ENCODE measurements at regions not wholly inside any gene's neighbourhood (a gene's known extent, or its start where the extent isn't known, plus 50 kb on each side); places are given as distances from the start of the nearest gene placed in this dataset.

- peaks cover 3% of the 10 kb centered on the region for H3K36me3 Mint-ChIP-seq (ENCODE audit: low read depth)
- no peak overlapping the region for H3K27ac Mint-ChIP-seq
Observed at GRCh38 chr3:154616298-154616697, 186.3 kb upstream of the GPR149 start.

GRCh38 chr3:154615471-154615870 is 185.5 kb upstream of the GPR149 start:
- Mint-ChIP-seq H3K9me3 (peaks cover 18% of the 10 kb centered on the region), H3K27me3 (ENCODE audit: low read depth) (no peaks in the 10 kb centered on the region), H3K4me1 (no peaks in the 10 kb centered on the region), H3K27ac (no peak overlapping the region), H3K36me3 (ENCODE audit: low read depth) (peaks cover 3% of the 10 kb centered on the region), H3K4me3 (no peak overlapping the region)
- TF ChIP-seq CTCF (IDR thresholded peaks at IDR 0.05; ENCODE audit: unreplicated experiment in 3 of 3), result no peak

More at GRCh38 chr3:154616298-154616697, 186.3 kb upstream of the GPR149 start:
- Mint-ChIP-seq H3K4me3 (no peak overlapping the region), H3K4me1 (no peaks in the 10 kb centered on the region), H3K9me3 (peaks cover 22% of the 10 kb centered on the region), H3K27me3 (ENCODE audit: low read depth) (no peaks in the 10 kb centered on the region)
- no peak for TF ChIP-seq CTCF (IDR thresholded peaks at IDR 0.05; ENCODE audit: unreplicated experiment in 3 of 3)

- Mint-ChIP-seq H3K27ac (no peak overlapping the region), H3K4me1 (no peaks in the 10 kb centered on the region), H3K4me3 (no peak overlapping the region), H3K9me3 (peaks cover 14% of the 10 kb centered on the region), H3K36me3 (ENCODE audit: low read depth) (peaks cover 3% of the 10 kb centered on the region), H3K27me3 (ENCODE audit: low read depth) (no peaks in the 10 kb centered on the region)
- TF ChIP-seq CTCF (IDR thresholded peaks at IDR 0.05; ENCODE audit: unreplicated experiment in 3 of 3), result no peak
Observed at GRCh38 chr3:154614601-154615000, 184.6 kb upstream of the GPR149 start.

- Mint-ChIP-seq H3K4me3 (no peak overlapping the region), H3K27me3 (ENCODE audit: low read depth) (no peaks in the 10 kb centered on the region), H3K27ac (no peak overlapping the region), H3K9me3 (peaks cover 14% of the 10 kb centered on the region), H3K4me1 (no peaks in the 10 kb centered on the region), H3K36me3 (ENCODE audit: low read depth) (peaks cover 3% of the 10 kb centered on the region)
- no peak for TF ChIP-seq CTCF (IDR thresholded peaks at IDR 0.05; ENCODE audit: unreplicated experiment in 3 of 3)
Observed at GRCh38 chr3:154614078-154614477, 184.1 kb upstream of the GPR149 start.

GRCh38 chr3:154602241-154602640 is 172.3 kb upstream of the GPR149 start:
- H3K9me3 Mint-ChIP-seq, result peaks cover 3% of the 10 kb centered on the region
- no peaks in the 10 kb centered on the region for H3K36me3 Mint-ChIP-seq (ENCODE audit: low read depth)
- H3K27me3 Mint-ChIP-seq (ENCODE audit: low read depth), result no peaks in the 10 kb centered on the region
- H3K4me3 Mint-ChIP-seq, result no peak overlapping the region
- no peak for TF ChIP-seq CTCF (IDR thresholded peaks at IDR 0.05; ENCODE audit: unreplicated experiment in 3 of 3)
- no peaks in the 10 kb centered on the region for H3K4me1 Mint-ChIP-seq
- no peak overlapping the region for H3K27ac Mint-ChIP-seq

- no peak for TF ChIP-seq CTCF (IDR thresholded peaks at IDR 0.05; ENCODE audit: unreplicated experiment in 3 of 3)
- no peak overlapping the region for H3K4me3 Mint-ChIP-seq
- no peaks in the 10 kb centered on the region for H3K27me3 Mint-ChIP-seq (ENCODE audit: low read depth)
Observed at GRCh38 chr3:154598166-154598565, 168.2 kb upstream of the GPR149 start.

More at GRCh38 chr3:154598166-154598565, 168.2 kb upstream of the GPR149 start:
- H3K36me3 Mint-ChIP-seq (ENCODE audit: low read depth), result no peaks in the 10 kb centered on the region
- H3K4me1 Mint-ChIP-seq, result no peaks in the 10 kb centered on the region
- no peak overlapping the region for H3K27ac Mint-ChIP-seq
- peaks cover 3% of the 10 kb centered on the region for H3K9me3 Mint-ChIP-seq

All from nephron (organoid).